ENCODE measurements at regions not wholly inside any gene's neighbourhood (a gene's known extent, or its start where the extent isn't known, plus 50 kb on each side); places are given as distances from the start of the nearest gene placed in this dataset.
"Not testable (repeated sequence)": the region's sequence is repeated elsewhere in the genome, so short reads cannot be mapped to it uniquely, and the experiment has no call there.

- TF ChIP-seq ZFX (CRISPR knock-in tag; IDR thresholded peaks at IDR 0.05) = no peak
Measured at GRCh38 chr6:4253604-4254231, 118.3 kb upstream of the ECI2 start (continued).

- in situ Hi-C loops (cut with MboI); H3K4me2 ChIP-seq (ENCODE audit: insufficient read depth, low read length); H3K9me3 ChIP-seq (replicated peaks; ENCODE audit: control insufficient read depth, insufficient read depth, low read depth, low read length); H3K4me3 ChIP-seq; CTCF ChIA-PET (ENCODE audit: low intra/inter-chr PET ratio); DNase-seq (ENCODE audit: extremely low read depth in 1 of 4, low spot score in 3 of 4); H3K9me1 ChIP-seq (ENCODE audit: control insufficient read depth, insufficient read depth, low read length); H3K27ac ChIP-seq (ENCODE audit: extremely low read depth, low read depth, low read length); BruUV-seq (replicated peaks); H3K9ac ChIP-seq (ENCODE audit: insufficient read depth in 1 of 2, low read depth in 2 of 2, low read length in 2 of 2); intact Hi-C loops (cut with micrococcal nuclease); POLR2A ChIA-PET; H2AFZ ChIP-seq (ENCODE audit: low read depth, low read length); H3K36me3 ChIP-seq (ENCODE audit: control insufficient read depth, insufficient read depth, low read length); ATAC-seq; H4K20me1 ChIP-seq (replicated peaks; ENCODE audit: control insufficient read depth, insufficient read depth, low read length); H3K79me2 ChIP-seq (ENCODE audit: control insufficient read depth, insufficient read depth, low read length); FAIRE-seq: not testable (repeated sequence)
- 14% methylated on average over 4 of the region's 5 CpGs for whole genome bisulfite sequencing (ENCODE audit: insufficient coverage, low coverage, missing lambda C conversion rate)
- peak; percentile 72 for TF ChIP-seq ZNF146 (CRISPR knock-in tag; IDR thresholded peaks at IDR 0.05; ENCODE audit: unreplicated experiment)
- peaks cover 4 to 25% of the 10 kb centered on the region in 2 experiments; a peak in 3 of 5 replicates for H3K27me3 ChIP-seq (ENCODE audit: control insufficient read depth in 2 of 2, insufficient read depth in 2 of 2, low read length in 2 of 2)
- H3K4me1 ChIP-seq (replicated peaks in 1 of 2; ENCODE audit: control insufficient read depth in 2 of 2, insufficient read depth in 2 of 2, low read length in 2 of 2) = peaks cover 5 to 11% of the 10 kb centered on the region in 2 experiments; a peak in 3 of 5 replicates
Measured at GRCh38 chr6:4252445-4252844, 117.1 kb upstream of the ECI2 start.

- H3K4me3 ChIP-seq = no peak overlapping the region
- H2AFZ ChIP-seq (ENCODE audit: low read depth, low read length) = no peak overlapping the region
- ChIA-PET CTCF (ENCODE audit: low intra/inter-chr PET ratio) (interaction anchor here (0.6 kb wide), 2 partner anchors 57 to 875 kb away, joined by 3 read pairs; no protein-coding TSS in a partner anchor), POLR2A (no interaction called here)
- no TSS peak for BruUV-seq (replicated peaks)
- WGBS (ENCODE audit: insufficient coverage, low coverage, missing lambda C conversion rate) = 6% methylated on average over 1 of the region's 1 CpG
- in situ Hi-C loops (cut with MboI) (no loop called here), intact Hi-C loops (cut with micrococcal nuclease) (no loop called here)
- H3K36me3 ChIP-seq (ENCODE audit: control insufficient read depth, insufficient read depth, low read length) = no peaks in the 10 kb centered on the region
- H3K79me2 ChIP-seq (ENCODE audit: control insufficient read depth, insufficient read depth, low read length) = no peaks in the 10 kb centered on the region
- no peaks in the 10 kb centered on the region for H3K9me3 ChIP-seq (replicated peaks; ENCODE audit: control insufficient read depth, insufficient read depth, low read depth, low read length)
- FAIRE-seq (no peak), ATAC-seq (no peak), DNase-seq (ENCODE audit: extremely low read depth in 1 of 4, low spot score in 3 of 4) (no peak)
- peaks cover 4 to 23% of the 10 kb centered on the region in 2 experiments; a peak in 3 of 5 replicates for H3K27me3 ChIP-seq (ENCODE audit: control insufficient read depth in 2 of 2, insufficient read depth in 2 of 2, low read length in 2 of 2)
- H4K20me1 ChIP-seq (replicated peaks; ENCODE audit: control insufficient read depth, insufficient read depth, low read length) = no peaks in the 10 kb centered on the region
- H3K4me2 ChIP-seq (ENCODE audit: insufficient read depth, low read length) = no peak overlapping the region
- no peaks in the 10 kb centered on the region for H3K4me1 ChIP-seq (replicated peaks in 1 of 2; ENCODE audit: control insufficient read depth in 2 of 2, insufficient read depth in 2 of 2, low read length in 2 of 2)
- no peak overlapping the region for H3K9ac ChIP-seq (ENCODE audit: insufficient read depth in 1 of 2, low read depth in 2 of 2, low read length in 2 of 2)
- no peaks in the 10 kb centered on the region for H3K9me1 ChIP-seq (ENCODE audit: control insufficient read depth, insufficient read depth, low read length)
- no peak overlapping the region for H3K27ac ChIP-seq (ENCODE audit: extremely low read depth, low read depth, low read length)
- TF ChIP-seq SMARCB1 (IDR thresholded peaks at IDR 0.05; ENCODE audit: insufficient read length, low read depth) = no peak
- TF ChIP-seq ETS2 (tag; IDR thresholded peaks at IDR 0.05; ENCODE audit: borderline replicate concordance, poor library complexity, severe bottlenecking) = no peak
- no peak for TF ChIP-seq KLF6 (CRISPR knock-in tag; IDR thresholded peaks at IDR 0.05; ENCODE audit: borderline replicate concordance)
- no peak for TF ChIP-seq BCLAF1 (IDR thresholded peaks at IDR 0.05; ENCODE audit: borderline replicate concordance in 1 of 2, control insufficient read depth in 1 of 2, low read depth in 2 of 2, low read length in 1 of 2)
- TF ChIP-seq TAF1 (IDR thresholded peaks at IDR 0.05; ENCODE audit: control insufficient read depth, extremely low read depth, insufficient read depth, low read length, severe bottlenecking) = no peak
- TF ChIP-seq ZNF589 (CRISPR knock-in tag; IDR thresholded peaks at IDR 0.05; ENCODE audit: low read depth) = no peak
- TF ChIP-seq ARID2 (IDR thresholded peaks at IDR 0.05) = no peak
- no peak for TF ChIP-seq ERF (CRISPR knock-in tag; IDR thresholded peaks at IDR 0.05)
- TF ChIP-seq HEY1 (CRISPR knock-in tag; IDR thresholded peaks at IDR 0.05; ENCODE audit: borderline replicate concordance) = no peak
Measured at GRCh38 chr6:4250645-4251044, 115.3 kb upstream of the ECI2 start.

Data from K562 (cell line).